Activated naive CD8-positive, alpha-beta T cell treated with anti-CD3 and anti-CD28 coated beads, Interleukin-2, amount 50 U/mL, for 24 hours (primary cell): ENCODE measurements at regions not wholly inside any gene's neighbourhood (a gene's known extent, or its start where the extent isn't known, plus 50 kb on each side); places are given as distances from the start of the nearest gene placed in this dataset.
"Not testable (repeated sequence)": the region's sequence is repeated elsewhere in the genome, so short reads cannot be mapped to it uniquely, and the experiment has no call there.

Experiments used
- ATAC-seq: fragments of 150-1000 bp; cut with Tn5 transposase; one replicate; pipeline ENCODE4 v1.10.0; 2021
- DNase-seq: peaks from one replicate; pipeline ENCODE4 v3.0.0; 2021
- H3K27ac Mint-ChIP-seq: one replicate; pipeline ENCODE4 v1.8.0; 2021; ENCODE audit warnings: mild to moderate bottlenecking, mixed read lengths
- H3K27me3 Mint-ChIP-seq: one replicate; pipeline ENCODE4 v1.8.0; 2021; ENCODE audit warnings: mixed read lengths
- H3K36me3 Mint-ChIP-seq: one replicate; pipeline ENCODE4 v1.8.0; 2021; ENCODE audit warnings: low read depth, mixed read lengths
- H3K4me1 Mint-ChIP-seq: one replicate; pipeline ENCODE4 v1.8.0; 2021; ENCODE audit warnings: mixed read lengths
- H3K4me3 Mint-ChIP-seq: one replicate; pipeline ENCODE4 v1.8.0; 2021; ENCODE audit warnings: mild to moderate bottlenecking, moderate library complexity, mixed read lengths
- H3K9me3 Mint-ChIP-seq: one replicate; pipeline ENCODE4 v1.8.0; 2021; ENCODE audit warnings: mixed read lengths

- H3K9me3 Mint-ChIP-seq, H3K27ac Mint-ChIP-seq, H3K27me3 Mint-ChIP-seq, H3K36me3 Mint-ChIP-seq, DNase-seq, ATAC-seq, H3K4me3 Mint-ChIP-seq, H3K4me1 Mint-ChIP-seq: not testable (repeated sequence)
Measured at GRCh38 chr13:52324831-52325230, 81.1 kb downstream of the THSD1 start.

- peaks cover 9% of the 10 kb centered on the region for H3K27me3 Mint-ChIP-seq
- no peaks in the 10 kb centered on the region for H3K36me3 Mint-ChIP-seq
- ATAC-seq (no peak), DNase-seq (no peak)
- H3K9me3 Mint-ChIP-seq, result no peaks in the 10 kb centered on the region
- no peak overlapping the region for H3K27ac Mint-ChIP-seq
- no peaks in the 10 kb centered on the region for H3K4me1 Mint-ChIP-seq
- H3K4me3 Mint-ChIP-seq, result no peak overlapping the region
Measured at GRCh38 chr13:52319876-52320275, 86.1 kb downstream of the THSD1 start.

GRCh38 chr13:52309833-52310232 is 96.1 kb downstream of the THSD1 start:
- H3K27ac Mint-ChIP-seq, H3K4me3 Mint-ChIP-seq, H3K36me3 Mint-ChIP-seq, ATAC-seq, H3K27me3 Mint-ChIP-seq, H3K4me1 Mint-ChIP-seq, DNase-seq: not testable (repeated sequence)
- peaks cover 13% of the 10 kb centered on the region for H3K9me3 Mint-ChIP-seq

- not testable (repeated sequence) for H3K27me3 Mint-ChIP-seq, H3K27ac Mint-ChIP-seq, ATAC-seq, H3K4me1 Mint-ChIP-seq, H3K4me3 Mint-ChIP-seq, DNase-seq, H3K36me3 Mint-ChIP-seq
- peaks cover 17% of the 10 kb centered on the region for H3K9me3 Mint-ChIP-seq
Measured at GRCh38 chr13:52306336-52306735, 99.6 kb downstream of the THSD1 start.

- not testable (repeated sequence) for H3K27ac Mint-ChIP-seq, H3K4me1 Mint-ChIP-seq, H3K27me3 Mint-ChIP-seq, H3K4me3 Mint-ChIP-seq, DNase-seq, ATAC-seq, H3K9me3 Mint-ChIP-seq, H3K36me3 Mint-ChIP-seq
Measured at GRCh38 chr13:52303098-52303497, 102.9 kb downstream of the THSD1 start.

GRCh38 chr13:52302688-52303087 is 103.3 kb downstream of the THSD1 start:
- DNase-seq, H3K4me1 Mint-ChIP-seq, ATAC-seq, H3K4me3 Mint-ChIP-seq, H3K27me3 Mint-ChIP-seq, H3K9me3 Mint-ChIP-seq, H3K36me3 Mint-ChIP-seq, H3K27ac Mint-ChIP-seq: not testable (repeated sequence)

- not testable (repeated sequence) for H3K9me3 Mint-ChIP-seq, ATAC-seq, H3K27ac Mint-ChIP-seq, H3K36me3 Mint-ChIP-seq, H3K4me1 Mint-ChIP-seq, DNase-seq, H3K27me3 Mint-ChIP-seq, H3K4me3 Mint-ChIP-seq
Measured at GRCh38 chr13:52301810-52302400, 104.1 kb downstream of the THSD1 start.

GRCh38 chr13:52298079-52298661 is 107.8 kb downstream of the THSD1 start:
- not testable (repeated sequence) for ATAC-seq, H3K36me3 Mint-ChIP-seq, H3K9me3 Mint-ChIP-seq, DNase-seq, H3K4me3 Mint-ChIP-seq, H3K27me3 Mint-ChIP-seq, H3K27ac Mint-ChIP-seq, H3K4me1 Mint-ChIP-seq

GRCh38 chr13:52288891-52289290 is 117.1 kb downstream of the THSD1 start:
- not testable (repeated sequence) for H3K9me3 Mint-ChIP-seq, H3K36me3 Mint-ChIP-seq, H3K27ac Mint-ChIP-seq, H3K27me3 Mint-ChIP-seq, H3K4me1 Mint-ChIP-seq, DNase-seq, ATAC-seq, H3K4me3 Mint-ChIP-seq

GRCh38 chr13:52281387-52281786 is 122.0 kb upstream of the NEK3 start:
- H3K27me3 Mint-ChIP-seq, ATAC-seq: not testable (repeated sequence)

GRCh38 chr13:52279408-52279807 is 120.0 kb upstream of the NEK3 start:
- H3K4me1 Mint-ChIP-seq, result not testable (repeated sequence)

More at GRCh38 chr13:52281387-52281786, 122.0 kb upstream of the NEK3 start:
- not testable (repeated sequence) for H3K27ac Mint-ChIP-seq, DNase-seq, H3K36me3 Mint-ChIP-seq, H3K4me1 Mint-ChIP-seq, H3K4me3 Mint-ChIP-seq, H3K9me3 Mint-ChIP-seq

GRCh38 chr13:52254299-52254698 is 94.9 kb upstream of the NEK3 start:
- H3K9me3 Mint-ChIP-seq, H3K27me3 Mint-ChIP-seq, ATAC-seq, H3K4me3 Mint-ChIP-seq, DNase-seq, H3K4me1 Mint-ChIP-seq, H3K36me3 Mint-ChIP-seq, H3K27ac Mint-ChIP-seq: not testable (repeated sequence)

More at GRCh38 chr13:52279408-52279807, 120.0 kb upstream of the NEK3 start:
- H3K27ac Mint-ChIP-seq, H3K9me3 Mint-ChIP-seq, H3K36me3 Mint-ChIP-seq, H3K4me3 Mint-ChIP-seq, DNase-seq, H3K27me3 Mint-ChIP-seq, ATAC-seq: not testable (repeated sequence)

- H3K36me3 Mint-ChIP-seq, H3K4me3 Mint-ChIP-seq, H3K27ac Mint-ChIP-seq, H3K27me3 Mint-ChIP-seq, H3K4me1 Mint-ChIP-seq, H3K9me3 Mint-ChIP-seq, ATAC-seq, DNase-seq: not testable (repeated sequence)
Measured at GRCh38 chr13:52240752-52241151, 81.4 kb upstream of the NEK3 start.

GRCh38 chr13:52235900-52236595 is 76.7 kb upstream of the NEK3 start:
- H3K27me3 Mint-ChIP-seq, H3K36me3 Mint-ChIP-seq, H3K4me3 Mint-ChIP-seq, H3K4me1 Mint-ChIP-seq, H3K27ac Mint-ChIP-seq, H3K9me3 Mint-ChIP-seq: not testable (repeated sequence)
- DNase-seq (peak; percentile 18), ATAC-seq (peak; percentile 83)

GRCh38 chr13:52234928-52235327 is 75.5 kb upstream of the NEK3 start:
- not testable (repeated sequence) for DNase-seq, H3K4me1 Mint-ChIP-seq, H3K4me3 Mint-ChIP-seq, H3K36me3 Mint-ChIP-seq, H3K9me3 Mint-ChIP-seq, H3K27me3 Mint-ChIP-seq, H3K27ac Mint-ChIP-seq, ATAC-seq
